Psoas muscle (tissue), 7 donors: ENCODE measurements at regions not wholly inside any gene's neighbourhood (a gene's known extent, or its start where the extent isn't known, plus 50 kb on each side); places are given as distances from the start of the nearest gene placed in this dataset.

Experiments used
- ATAC-seq, 4 donors: fragments of 200-7000 bp; cut with Tn5 transposase; one replicate each; pipeline ENCODE4 v1.9.1; 2020; ENCODE audit warnings: moderate library complexity in 3 of 4, mild to moderate bottlenecking in 2 of 4
- DNase-seq, 2 donors: peaks; one replicate each; pipeline ENCODE4 v3.0.0-alpha.2; 2020
- H3K27ac ChIP-seq: fragments of 200-600 bp; one replicate; pipeline ENCODE4 v1.8.0; 2022
- H3K27me3 ChIP-seq, 3 donors: fragments of 200-600 bp in 1 of 3; one replicate each; pipeline versions ENCODE4 v1.6.1 to v1.8.0; 2013 to 2022; ENCODE audit warnings: low read length in 2 of 3, mild to moderate bottlenecking in 2 of 3, moderate library complexity in 1 of 3; ENCODE audit not compliant: insufficient read depth in 3 of 3
- H3K36me3 ChIP-seq, 2 donors: fragments of 200-600 bp in 1 of 2; one replicate each; pipeline versions ENCODE4 v1.6.1 to v1.8.0; 2013 to 2022; ENCODE audit warnings: low read depth in 1 of 2, mild to moderate bottlenecking in 1 of 2, moderate library complexity in 1 of 2; ENCODE audit not compliant: insufficient read depth in 1 of 2
- H3K4me1 ChIP-seq: fragments of 200-600 bp; one replicate; pipeline ENCODE4 v1.8.0; 2022
- H3K4me3 ChIP-seq: fragments of 200-600 bp; one replicate; pipeline ENCODE4 v1.8.0; 2022; ENCODE audit warnings: mild to moderate bottlenecking
- H3K9me3 ChIP-seq: fragments of 200-600 bp; one replicate; pipeline ENCODE4 v1.8.0; 2022
- WGBS, 3 donors: extraction: QIAGEN DNeasy Blood & Tissue Kit; methylation state at CpG; one replicate each; pipeline versions ENCODE4 v1.1.6 to v1.1.7; 2013; 5-methylcytosine and 5-hydroxymethylcytosine counted together
- intact Hi-C, 2 donors: fragments of 100-400 bp; cut with DNase I; formaldehyde crosslinking; loops; one replicate each; pipeline versions ENCODE4 v1.11.0 to v1.14.2; 2022
- TF ChIP-seq, protein P1 (sequence below): fragments of 200-600 bp; IDR thresholded peaks from one replicate; pipeline ENCODE4 v1.8.0; 2022; ENCODE audit warnings: antibody characterized with exemption
- donor health status: healthy with polysubstance abuse.
- donor health status: DM: no; HTN: no; CAD: no; lungs with moderate emphysema.
- donor health status: Bipolar disorder and iron deficiency.
- donor health status: healthy.
- donor health status: DM: yes; HTN: yes; CAD: no.
- donor health status: DM: no; HTN: no; CAD: no.
- donor health status: DM: yes; HTN: yes; CAD: no.

GRCh38 chr15:91561371-91562100 is 292.0 kb upstream of the SLCO3A1 start:
- TF ChIP-seq, protein P1, sequence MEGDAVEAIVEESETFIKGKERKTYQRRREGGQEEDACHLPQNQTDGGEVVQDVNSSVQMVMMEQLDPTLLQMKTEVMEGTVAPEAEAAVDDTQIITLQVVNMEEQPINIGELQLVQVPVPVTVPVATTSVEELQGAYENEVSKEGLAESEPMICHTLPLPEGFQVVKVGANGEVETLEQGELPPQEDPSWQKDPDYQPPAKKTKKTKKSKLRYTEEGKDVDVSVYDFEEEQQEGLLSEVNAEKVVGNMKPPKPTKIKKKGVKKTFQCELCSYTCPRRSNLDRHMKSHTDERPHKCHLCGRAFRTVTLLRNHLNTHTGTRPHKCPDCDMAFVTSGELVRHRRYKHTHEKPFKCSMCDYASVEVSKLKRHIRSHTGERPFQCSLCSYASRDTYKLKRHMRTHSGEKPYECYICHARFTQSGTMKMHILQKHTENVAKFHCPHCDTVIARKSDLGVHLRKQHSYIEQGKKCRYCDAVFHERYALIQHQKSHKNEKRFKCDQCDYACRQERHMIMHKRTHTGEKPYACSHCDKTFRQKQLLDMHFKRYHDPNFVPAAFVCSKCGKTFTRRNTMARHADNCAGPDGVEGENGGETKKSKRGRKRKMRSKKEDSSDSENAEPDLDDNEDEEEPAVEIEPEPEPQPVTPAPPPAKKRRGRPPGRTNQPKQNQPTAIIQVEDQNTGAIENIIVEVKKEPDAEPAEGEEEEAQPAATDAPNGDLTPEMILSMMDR: no peak
- DNase-seq (peak; percentile 47 to 55), ATAC-seq (peak; percentile 89 to 95 (median 93))
- 39 to 52% (median 47%) methylated on average over 11 of the region's 11 CpGs for WGBS, 3 donors
- Histone ChIP-seq H3K27me3 (no peaks in the 10 kb centered on the region), H3K27ac (peak overlapping the region; percentile 72), H3K36me3 (no peaks in the 10 kb centered on the region), H3K9me3 (no peaks in the 10 kb centered on the region), H3K4me3 (no peak overlapping the region), H3K4me1 (peaks cover 6% of the 10 kb centered on the region)
- intact Hi-C loops: loop anchor here in 1 of 2 donors (2.0 kb wide), 1 partner anchor 23 kb away; no protein-coding TSS in a partner anchor

DNA sequence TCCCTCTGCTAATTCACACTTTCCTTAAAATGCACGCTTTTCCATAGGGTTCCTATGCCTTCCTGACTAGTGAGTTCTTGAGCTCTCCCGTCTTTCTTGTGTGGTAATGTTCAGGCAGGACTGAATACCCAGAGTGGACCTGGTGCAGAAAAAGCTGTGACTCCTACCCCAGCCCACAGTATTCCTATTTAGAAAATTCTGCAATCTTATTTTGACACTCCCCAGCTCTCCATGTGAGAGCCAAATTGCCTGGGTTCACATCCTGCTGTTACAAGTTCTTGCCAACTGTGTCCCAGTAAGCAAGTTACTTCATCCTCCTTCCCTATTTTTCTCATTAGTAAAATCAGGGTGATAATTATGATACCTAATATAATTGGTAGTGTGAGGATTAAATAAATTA is 290.8 kb upstream of the SLCO3A1 start:
- Histone ChIP-seq H3K36me3 (no peaks in the 10 kb centered on the region), H3K27me3 (no peaks in the 10 kb centered on the region), H3K4me1 (peaks cover 6% of the 10 kb centered on the region), H3K27ac (peak overlapping the region; percentile 72), H3K9me3 (no peaks in the 10 kb centered on the region), H3K4me3 (no peak overlapping the region)
- TF ChIP-seq, protein P1: no peak
- intact Hi-C loops: no loop called here
- DNase-seq: no peak
- WGBS, 3 donors: 70 to 81% (median 75%) methylated on average over 2 of the region's 2 CpGs
- ATAC-seq: no peak

GRCh38 chr15:91564631-91565030 is 288.9 kb upstream of the SLCO3A1 start:
- peaks cover 6% of the 10 kb centered on the region for H3K4me1 ChIP-seq
- no peaks in the 10 kb centered on the region for H3K27me3 ChIP-seq
- ATAC-seq (no peak), DNase-seq (no peak)
- H3K36me3 ChIP-seq: no peaks in the 10 kb centered on the region
- no peaks in the 10 kb centered on the region for H3K9me3 ChIP-seq
- intact Hi-C loops: no loop called here
- H3K27ac ChIP-seq: no peak overlapping the region
- no peak overlapping the region for H3K4me3 ChIP-seq
- 71 to 74% (median 74%) methylated on average over 3 of the region's 3 CpGs for WGBS, 3 donors
- TF ChIP-seq, protein P1: no peak

DNA sequence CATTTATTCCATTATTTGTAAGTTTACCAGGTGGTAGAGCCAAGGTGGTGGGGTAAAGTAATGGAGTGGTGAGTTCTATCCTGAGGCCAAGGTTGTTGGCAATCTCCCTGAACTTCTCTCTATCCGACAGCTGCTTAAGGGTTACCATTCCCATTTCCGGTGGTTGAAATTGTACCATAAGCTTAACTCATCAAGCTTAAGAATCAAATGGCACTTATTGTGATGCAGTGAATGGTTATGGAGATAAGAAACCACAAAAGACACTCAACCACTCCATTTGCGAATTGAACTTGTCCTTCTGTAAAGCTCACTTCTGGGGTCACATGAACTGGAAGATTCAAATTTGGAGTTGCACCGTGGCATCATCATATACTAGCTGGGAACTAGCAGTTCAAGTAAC is 287.4 kb upstream of the SLCO3A1 start:
- DNase-seq: no peak
- no peaks in the 10 kb centered on the region for H3K27me3 ChIP-seq
- H3K4me3 ChIP-seq: no peak overlapping the region
- no peak for ATAC-seq
- H3K9me3 ChIP-seq: no peaks in the 10 kb centered on the region
- H3K4me1 ChIP-seq: peaks cover 6% of the 10 kb centered on the region
- TF ChIP-seq, protein P1: no peak
- no peak overlapping the region for H3K27ac ChIP-seq
- no peaks in the 10 kb centered on the region for H3K36me3 ChIP-seq
- intact Hi-C loops: no loop called here
- WGBS, 3 donors: 74 to 80% (median 78%) methylated on average over 4 of the region's 4 CpGs

DNA sequence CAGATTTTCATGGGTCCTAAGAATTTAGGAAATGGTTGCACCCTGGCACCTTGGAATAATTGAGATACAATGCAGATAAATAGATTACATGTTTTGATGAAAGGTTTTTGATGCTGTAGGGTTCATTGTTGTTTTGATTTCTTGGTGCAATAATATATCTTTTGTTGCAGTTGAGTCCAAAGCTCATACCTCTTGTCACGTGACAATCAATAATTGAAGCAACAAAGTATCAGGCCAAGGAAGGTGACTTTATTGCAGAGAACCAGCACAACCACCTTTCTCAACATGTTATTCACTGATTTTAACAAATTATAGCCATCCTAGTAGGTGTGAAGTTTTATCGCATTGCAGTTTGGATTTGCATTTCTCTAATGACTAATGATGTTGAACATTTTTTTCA is 285.5 kb upstream of the SLCO3A1 start:
- no peak for ATAC-seq
- no peaks in the 10 kb centered on the region for H3K4me1 ChIP-seq
- no peaks in the 10 kb centered on the region for H3K36me3 ChIP-seq
- 85 to 90% (median 88%) methylated on average over 2 of the region's 2 CpGs for WGBS, 3 donors
- no peaks in the 10 kb centered on the region for H3K27me3 ChIP-seq
- TF ChIP-seq, protein P1: no peak
- DNase-seq: no peak
- intact Hi-C loops: no loop called here
- H3K27ac ChIP-seq: no peak overlapping the region
- no peak overlapping the region for H3K4me3 ChIP-seq
- no peaks in the 10 kb centered on the region for H3K9me3 ChIP-seq
